GM21619 (cell line): ENCODE measurements at regions not wholly inside any gene's neighbourhood (a gene's known extent, or its start where the extent isn't known, plus 50 kb on each side); places are given as distances from the start of the nearest gene placed in this dataset.
"Not testable (repeated sequence)": the region's sequence is repeated elsewhere in the genome, so short reads cannot be mapped to it uniquely, and the experiment has no call there.

ENCODE experiments used
- ATAC-seq: cut with Tn5 transposase; IDR thresholded peaks from one replicate; pipeline ENCODE4 v1.9.1; 2021; ENCODE audit not compliant: unreplicated experiment

- ATAC-seq, result no peak
Observed at GRCh38 chr4:171538601-171539100, 274.6 kb upstream of the GALNTL6 start.

GRCh38 chr4:171534391-171534790, 278.8 kb upstream of the GALNTL6 start:
- no peak for ATAC-seq

GRCh38 chr4:171532968-171533367, 280.2 kb upstream of the GALNTL6 start:
- ATAC-seq, result no peak

- no peak for ATAC-seq
Observed at GRCh38 chr4:171524903-171525302, 288.3 kb upstream of the GALNTL6 start.

- no peak for ATAC-seq
Observed at GRCh38 chr4:171521726-171522125, 291.5 kb upstream of the GALNTL6 start.

- no peak for ATAC-seq
Observed at GRCh38 chr4:171519457-171519856, 293.7 kb upstream of the GALNTL6 start.

GRCh38 chr4:171517883-171518282, 295.3 kb upstream of the GALNTL6 start:
- no peak for ATAC-seq

- no peak for ATAC-seq
Observed at GRCh38 chr4:171516694-171517093, 296.5 kb upstream of the GALNTL6 start.

- ATAC-seq, result no peak
Observed at GRCh38 chr4:171484681-171485080, 328.5 kb upstream of the GALNTL6 start.

GRCh38 chr4:171478181-171478580, 335.0 kb upstream of the GALNTL6 start:
- ATAC-seq, result no peak

GRCh38 chr4:171475111-171475510, 338.1 kb upstream of the GALNTL6 start:
- ATAC-seq, result not testable (repeated sequence)

- no peak for ATAC-seq
Observed at GRCh38 chr4:171473155-171473554, 340.0 kb upstream of the GALNTL6 start.

- no peak for ATAC-seq
Observed at GRCh38 chr4:171472230-171472629, 341.0 kb upstream of the GALNTL6 start.

- no peak for ATAC-seq
Observed at GRCh38 chr4:171464499-171464898, 348.7 kb upstream of the GALNTL6 start.

GRCh38 chr4:171461191-171461590, 352.0 kb upstream of the GALNTL6 start:
- ATAC-seq, result no peak

- ATAC-seq, result no peak
Observed at GRCh38 chr4:171448919-171449481, 364.2 kb upstream of the GALNTL6 start.

- ATAC-seq, result no peak
Observed at GRCh38 chr4:171448358-171448757, 364.8 kb upstream of the GALNTL6 start.

GRCh38 chr4:171441300-171441941, 371.8 kb upstream of the GALNTL6 start:
- ATAC-seq, result no peak

- ATAC-seq, result no peak
Observed at GRCh38 chr4:171433674-171434073, 379.5 kb upstream of the GALNTL6 start.

- no peak for ATAC-seq
Observed at GRCh38 chr4:171432536-171432935, 380.7 kb upstream of the GALNTL6 start.

GRCh38 chr4:171430495-171430894, 382.7 kb upstream of the GALNTL6 start:
- ATAC-seq, result peak; percentile 47

GRCh38 chr4:171397175-171397574, 416.0 kb upstream of the GALNTL6 start:
- ATAC-seq, result no peak

GRCh38 chr4:171390626-171391025, 422.6 kb upstream of the GALNTL6 start:
- no peak for ATAC-seq
